HuH-7 (cell line): ENCODE measurements at regions not wholly inside any gene's neighbourhood (a gene's known extent, or its start where the extent isn't known, plus 50 kb on each side); places are given as distances from the start of the nearest gene placed in this dataset.
"Not testable (repeated sequence)": the region's sequence is repeated elsewhere in the genome, so short reads cannot be mapped to it uniquely, and the experiment has no call there.

Experiments used
- DNase-seq: peaks from one replicate; pipeline ENCODE4 v3.0.0; 2011; ENCODE audit warnings: low spot score

- no peak for DNase-seq
Measured at GRCh38 chr9:129457325-129457779, 163.5 kb downstream of the C9orf50 start.

GRCh38 chr9:129456549-129457324 lies 164.2 kb downstream of the C9orf50 start:
- no peak for DNase-seq

DNA sequence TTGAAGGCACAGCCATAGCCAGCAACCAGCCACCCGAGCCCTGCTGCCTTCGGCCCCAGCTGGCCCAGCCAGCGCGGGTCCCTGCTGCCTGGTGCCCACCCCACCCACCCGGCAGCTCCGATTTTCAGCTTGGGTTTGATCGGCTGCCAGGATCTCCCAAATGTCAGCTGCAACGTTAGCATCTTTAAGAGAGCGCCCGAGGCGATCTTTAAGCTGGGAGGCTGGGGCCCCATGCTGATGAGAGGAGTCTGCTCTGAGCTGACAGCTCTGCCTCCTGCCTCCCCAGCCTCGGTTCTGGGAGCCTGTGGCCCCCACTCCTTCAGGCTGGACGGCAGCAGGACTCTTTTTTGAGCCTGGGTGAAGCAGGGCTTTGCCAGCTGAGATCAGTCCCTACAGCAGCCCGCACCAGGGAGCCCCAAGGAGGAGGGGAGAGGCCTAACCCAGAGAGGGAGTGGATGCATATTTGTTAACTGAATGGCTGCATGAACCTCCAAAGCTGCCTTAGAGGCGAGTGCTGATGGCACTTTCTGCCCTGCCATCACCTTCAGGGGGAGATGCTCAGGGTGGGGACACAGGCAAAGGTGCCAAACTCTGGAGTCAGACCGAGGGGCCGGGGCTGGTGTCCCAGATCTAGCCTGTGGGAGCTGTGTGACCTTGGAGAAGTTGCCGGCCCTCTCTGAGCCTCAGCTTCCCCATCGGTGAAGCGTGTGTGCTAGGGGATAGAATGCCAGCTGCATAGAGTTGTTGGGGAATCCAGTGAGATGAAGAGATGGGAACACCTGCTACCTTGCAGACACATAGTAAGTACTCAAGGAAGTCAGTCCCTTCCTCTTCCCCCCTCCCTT lies 165.5 kb downstream of the C9orf50 start:
- DNase-seq: no peak

- DNase-seq: no peak
Measured at GRCh38 chr9:129454467-129455067, 166.3 kb downstream of the C9orf50 start.

GRCh38 chr9:129453734-129454133 lies 167.2 kb downstream of the C9orf50 start:
- DNase-seq: no peak

GRCh38 chr9:129451669-129452068 lies 169.2 kb downstream of the C9orf50 start:
- DNase-seq: no peak

GRCh38 chr9:129451089-129451656 lies 169.7 kb downstream of the C9orf50 start:
- no peak for DNase-seq

DNA sequence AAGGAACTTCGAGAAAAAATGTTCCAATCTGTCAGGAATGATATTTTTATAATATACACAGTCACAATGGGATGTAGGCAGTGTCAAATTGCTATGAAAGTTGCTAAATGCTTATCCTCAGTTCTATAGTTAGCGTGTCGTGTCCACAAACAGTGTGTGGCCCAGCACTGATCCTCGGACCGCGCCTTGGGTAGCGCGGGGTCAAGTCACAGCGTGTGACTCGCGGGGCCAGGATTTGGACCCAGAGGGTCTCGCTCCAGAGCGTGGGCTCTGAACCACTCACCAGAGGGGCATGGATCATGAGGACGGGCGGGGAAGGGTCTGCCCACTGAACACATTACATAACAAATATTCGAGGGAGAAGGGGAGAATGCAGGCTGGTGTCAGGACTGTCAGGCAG lies 171.8 kb downstream of the C9orf50 start:
- no peak for DNase-seq

DNA sequence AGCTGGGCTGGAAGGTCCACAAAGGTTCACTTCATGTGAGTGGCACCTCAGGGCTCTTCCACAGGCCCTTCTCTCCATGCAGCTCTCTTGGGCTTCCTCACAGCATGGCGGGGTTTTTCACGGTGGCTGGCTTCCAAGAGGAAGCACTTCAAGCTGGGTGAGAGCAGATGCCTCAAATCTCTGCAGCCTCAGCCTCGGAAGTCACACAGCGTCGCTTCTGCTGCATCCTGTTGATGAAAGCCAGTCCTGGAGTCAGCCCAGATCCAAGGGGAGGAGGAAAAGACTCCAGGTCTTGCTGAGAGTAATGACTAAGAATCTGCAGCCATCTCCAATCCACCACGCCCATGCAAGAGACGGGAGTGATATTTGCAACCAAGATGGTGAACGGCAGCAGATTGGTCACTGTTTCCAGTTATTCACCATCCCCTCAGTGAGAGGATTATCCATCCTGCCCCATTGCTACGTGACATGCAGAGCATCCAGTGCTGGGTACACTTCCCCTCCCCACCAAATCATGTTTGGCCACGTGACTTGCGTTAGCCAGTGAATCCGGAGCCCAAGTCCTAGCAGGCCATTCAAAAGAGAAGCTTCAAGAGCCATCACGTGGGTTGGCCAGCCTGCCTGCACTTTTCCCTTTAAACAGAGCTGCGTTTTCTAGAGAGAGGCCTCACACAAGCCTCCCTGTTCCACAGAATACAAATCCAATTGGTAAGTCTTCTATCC lies 173.9 kb downstream of the C9orf50 start:
- DNase-seq: no peak

- DNase-seq: no peak
Measured at GRCh38 chr9:129445794-129446306, 175.1 kb downstream of the C9orf50 start.

DNA sequence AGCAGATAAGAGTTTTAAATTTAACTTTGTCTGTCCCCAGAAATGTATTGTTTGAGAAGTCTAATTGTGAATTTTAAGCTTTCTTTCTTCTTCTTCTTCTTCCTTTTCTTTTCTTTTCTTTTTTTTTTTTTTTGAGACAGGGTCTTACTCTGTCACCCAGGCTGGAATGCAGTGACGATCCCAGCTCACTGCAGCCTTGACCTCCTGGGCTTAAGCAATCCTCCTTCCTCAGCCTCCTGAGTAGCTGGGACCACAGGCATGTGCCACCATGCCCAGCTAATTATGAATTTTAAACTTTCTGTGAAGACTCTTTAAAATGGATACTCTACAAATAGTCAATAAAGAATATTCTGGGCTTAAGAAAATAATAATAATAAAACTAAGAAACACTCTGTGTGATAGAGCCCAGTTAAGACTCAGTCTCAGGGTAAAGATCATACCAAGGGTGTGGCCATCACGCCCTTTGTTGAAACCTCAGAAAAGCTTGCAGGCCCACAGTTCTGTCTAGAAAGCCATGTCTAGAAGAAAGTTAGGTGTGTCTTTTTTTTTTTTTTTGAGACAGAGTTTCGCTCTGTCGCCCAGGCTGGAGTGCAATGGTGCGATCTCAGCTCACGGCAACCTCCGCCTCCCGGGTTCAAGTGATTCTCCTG lies 177.3 kb downstream of the C9orf50 start:
- not testable (repeated sequence) for DNase-seq

GRCh38 chr9:129442803-129443511 lies 177.9 kb downstream of the C9orf50 start:
- DNase-seq: peak; percentile 71

GRCh38 chr9:129441852-129442251 lies 179.0 kb downstream of the C9orf50 start:
- DNase-seq: no peak

GRCh38 chr9:129440435-129441186 lies 180.3 kb downstream of the C9orf50 start:
- no peak for DNase-seq

- DNase-seq: no peak
Measured at GRCh38 chr9:129439242-129439641, 181.7 kb downstream of the C9orf50 start.

DNA sequence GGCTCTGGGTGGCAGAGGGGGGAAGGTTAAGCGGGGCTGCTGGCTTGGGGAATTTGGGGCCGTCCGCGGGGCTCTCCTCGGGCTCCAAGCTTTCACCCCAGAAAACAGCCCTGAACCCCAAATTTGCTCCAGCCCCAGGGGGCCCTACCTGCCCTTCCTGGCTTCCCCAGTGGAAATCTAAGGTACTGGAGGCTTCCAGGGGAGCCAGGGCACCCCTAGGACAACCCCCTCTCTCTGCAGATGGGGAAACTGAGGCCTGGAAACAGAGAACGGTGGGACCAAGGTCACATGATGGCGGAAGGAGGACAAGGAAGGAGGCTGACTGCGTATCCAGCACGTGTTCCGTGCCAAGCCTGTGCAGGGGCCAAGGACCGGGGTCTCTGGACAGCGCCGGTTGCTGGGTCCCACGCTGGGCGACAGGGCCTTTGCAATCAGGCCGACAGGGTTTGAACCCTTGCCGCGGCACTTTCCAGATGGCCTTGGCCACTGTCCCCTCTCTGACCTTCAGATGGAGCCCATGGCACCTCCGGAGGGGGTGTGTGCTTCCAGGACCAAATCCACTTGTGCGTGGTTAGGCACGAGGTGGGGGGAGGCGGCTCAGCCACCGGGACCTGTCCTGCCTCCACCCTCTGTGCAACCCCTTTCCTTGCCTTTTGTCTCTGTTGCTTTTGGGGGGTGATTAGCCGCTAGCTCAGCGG lies 183.1 kb downstream of the C9orf50 start:
- no peak for DNase-seq

GRCh38 chr9:129436751-129437625 lies 183.9 kb downstream of the C9orf50 start:
- DNase-seq: peak; percentile 66
